Fibroblast of the aortic adventitia (primary cell): ENCODE measurements at regions not wholly inside any gene's neighbourhood (a gene's known extent, or its start where the extent isn't known, plus 50 kb on each side); places are given as distances from the start of the nearest gene placed in this dataset.

ENCODE experiments used
- DNase-seq: peaks from one replicate; pipeline ENCODE4 v3.0.0-alpha.2; 2010; ENCODE audit warnings: low read depth
- H3K4me3 ChIP-seq: 2 replicates; pipeline ENCODE4 v1.5.1; 2011; ENCODE audit warnings: low read depth, mild to moderate bottlenecking, control low read depth, low read length, moderate library complexity
- CTCF ChIP-seq: IDR thresholded peaks from 2 replicates; pipeline ENCODE4 v1.5.1; 2011; ENCODE audit warnings: mild to moderate bottlenecking, low read length, control low read depth, inconsistent platforms; ENCODE audit not compliant: insufficient read depth

GRCh38 chr2:142220239-142220638, 89.4 kb upstream of the LRP1B start:
- no peak for TF ChIP-seq CTCF
- no peak for DNase-seq
- H3K4me3 ChIP-seq = no peak overlapping the region

GRCh38 chr2:142218471-142218870, 87.7 kb upstream of the LRP1B start:
- no peak for DNase-seq
- H3K4me3 ChIP-seq = no peak overlapping the region
- TF ChIP-seq CTCF = no peak

- H3K4me3 ChIP-seq = no peak overlapping the region
- DNase-seq = no peak
- no peak for TF ChIP-seq CTCF
Observed at GRCh38 chr2:142217804-142218203, 87.0 kb upstream of the LRP1B start.

- TF ChIP-seq CTCF = no peak
- no peak overlapping the region for H3K4me3 ChIP-seq
- DNase-seq = no peak
Observed at GRCh38 chr2:142200062-142200461, 69.2 kb upstream of the LRP1B start.

GRCh38 chr2:142199073-142199472, 68.3 kb upstream of the LRP1B start:
- DNase-seq = no peak
- H3K4me3 ChIP-seq = no peak overlapping the region
- TF ChIP-seq CTCF = no peak

GRCh38 chr2:142190805-142191204, 60.0 kb upstream of the LRP1B start:
- DNase-seq = peak; percentile 4
- H3K4me3 ChIP-seq = no peak overlapping the region
- no peak for TF ChIP-seq CTCF

- H3K4me3 ChIP-seq = no peak overlapping the region
- DNase-seq = no peak
- TF ChIP-seq CTCF = no peak
Observed at GRCh38 chr2:142189501-142189900, 58.7 kb upstream of the LRP1B start.
